Muscle of leg (tissue), 3 donors: ENCODE measurements at regions not wholly inside any gene's neighbourhood (a gene's known extent, or its start where the extent isn't known, plus 50 kb on each side); places are given as distances from the start of the nearest gene placed in this dataset.
"Not testable (repeated sequence)": the region's sequence is repeated elsewhere in the genome, so short reads cannot be mapped to it uniquely, and the experiment has no call there.

Experiments used
- DNase-seq: peaks from one replicate; pipeline ENCODE4 v3.0.0; 2013
- H3K27ac ChIP-seq: one replicate; pipeline ENCODE4 v1.5.1; 2013; ENCODE audit warnings: mild to moderate bottlenecking, low read length, control low read depth
- H3K27me3 ChIP-seq: one replicate; pipeline ENCODE4 v1.6.1; 2013; ENCODE audit warnings: low read length; ENCODE audit not compliant: control insufficient read depth, insufficient read depth
- H3K36me3 ChIP-seq: one replicate; pipeline ENCODE4 v1.6.1; 2013; ENCODE audit warnings: low read length; ENCODE audit not compliant: control insufficient read depth, insufficient read depth
- H3K4me1 ChIP-seq: one replicate; pipeline ENCODE4 v1.6.1; 2013; ENCODE audit warnings: low read length; ENCODE audit not compliant: control insufficient read depth, insufficient read depth
- H3K4me3 ChIP-seq: one replicate; pipeline ENCODE4 v1.5.1; 2013; ENCODE audit warnings: low read length, control low read depth
- H3K9me3 ChIP-seq: replicated peaks from 2 replicates; pipeline ENCODE4 v1.6.1; 2013; ENCODE audit warnings: low read depth, low read length; ENCODE audit not compliant: control insufficient read depth
- WGBS: methylation state at CpG from one replicate; pipeline ENCODE4 v1.1.5; 2013; ENCODE audit warnings: missing lambda C conversion rate; ENCODE audit not compliant: insufficient coverage; 5-methylcytosine and 5-hydroxymethylcytosine counted together

GRCh38 chr11:90704510-90704909 is 481.7 kb upstream of the CHORDC1 start:
- WGBS, result no CpG with 5 or more reads among the region's 5 CpGs
- no peaks in the 10 kb centered on the region for H3K4me1 ChIP-seq

GRCh38 chr11:90701716-90702115 is 478.9 kb upstream of the CHORDC1 start:
- no peaks in the 10 kb centered on the region for H3K27me3 ChIP-seq
- 80% methylated on average over 1 of the region's 2 CpGs for WGBS
- no peak for DNase-seq
- H3K4me1 ChIP-seq, result no peaks in the 10 kb centered on the region
- no peak overlapping the region for H3K4me3 ChIP-seq
- H3K27ac ChIP-seq, result no peak overlapping the region
- H3K9me3 ChIP-seq, result no peaks in the 10 kb centered on the region
- H3K36me3 ChIP-seq, result no peaks in the 10 kb centered on the region

More at GRCh38 chr11:90704510-90704909, 481.7 kb upstream of the CHORDC1 start:
- no peak overlapping the region for H3K27ac ChIP-seq
- H3K36me3 ChIP-seq, result no peaks in the 10 kb centered on the region
- no peaks in the 10 kb centered on the region for H3K27me3 ChIP-seq
- DNase-seq, result no peak
- H3K4me3 ChIP-seq, result no peak overlapping the region
- H3K9me3 ChIP-seq, result no peaks in the 10 kb centered on the region

DNA sequence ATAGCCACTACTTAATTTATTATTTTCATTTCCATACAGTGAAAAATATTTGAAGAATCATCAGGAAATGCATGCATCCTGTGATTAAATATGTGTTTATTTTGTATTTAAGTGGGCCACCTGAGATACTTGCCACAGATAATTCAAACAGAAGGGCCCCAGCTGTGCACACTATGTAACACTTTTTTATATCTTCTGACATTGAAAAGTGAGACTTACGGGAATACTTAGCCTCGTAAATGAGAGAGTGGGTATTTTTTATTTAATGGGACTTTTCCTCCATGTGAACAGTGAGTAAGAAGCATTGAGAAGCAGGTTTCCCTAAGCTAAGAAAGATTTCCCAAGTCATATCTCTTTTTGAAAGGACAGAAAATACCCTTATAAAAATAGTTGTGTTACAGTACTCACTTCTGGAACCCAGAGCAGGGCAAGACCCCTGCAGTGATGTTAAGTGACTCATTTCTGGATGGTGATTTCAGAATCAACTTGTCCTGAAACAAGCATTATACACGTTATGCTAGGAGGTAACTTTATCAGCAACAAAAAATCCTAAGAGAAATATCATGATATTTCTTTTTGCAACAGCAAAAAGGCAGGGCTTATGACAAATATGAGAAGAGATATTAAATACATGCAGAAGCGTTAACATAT is 478.1 kb upstream of the CHORDC1 start:
- no peaks in the 10 kb centered on the region for H3K4me1 ChIP-seq
- H3K9me3 ChIP-seq, result no peaks in the 10 kb centered on the region

DNA sequence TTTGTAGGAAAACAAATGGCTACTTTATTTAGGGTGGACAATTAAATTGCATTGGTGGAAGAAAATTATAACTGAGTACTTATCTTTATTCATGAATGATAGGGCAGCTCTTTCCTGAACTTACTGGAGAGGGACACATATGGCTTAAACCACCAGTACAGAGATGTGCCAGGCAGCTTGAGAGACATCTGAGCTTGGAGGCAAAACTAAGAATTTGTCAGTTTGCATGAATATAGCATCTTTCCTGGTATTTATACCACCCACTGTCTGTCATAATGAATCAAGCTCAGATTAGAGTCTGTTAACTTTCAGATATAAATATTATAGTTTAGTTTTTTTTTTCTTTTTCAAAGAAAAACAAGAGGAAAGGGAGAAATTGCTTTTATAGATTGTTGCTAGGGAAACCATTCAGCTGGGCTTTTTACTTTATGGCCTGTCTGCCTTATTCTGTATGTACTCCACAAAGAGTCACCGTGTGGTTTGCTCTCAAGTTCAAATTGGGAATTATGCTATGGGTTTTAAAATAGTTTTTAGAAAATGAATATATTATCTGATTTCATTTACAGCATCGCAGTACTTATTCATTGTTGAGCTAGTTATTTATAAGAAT is 477.0 kb upstream of the CHORDC1 start:
- no CpG with 5 or more reads among the region's 2 CpGs for whole genome bisulfite sequencing
- Histone ChIP-seq H3K36me3 (no peaks in the 10 kb centered on the region), H3K9me3 (no peaks in the 10 kb centered on the region), H3K4me1 (no peaks in the 10 kb centered on the region), H3K27ac (no peak overlapping the region), H3K27me3 (no peaks in the 10 kb centered on the region), H3K4me3 (no peak overlapping the region)
- DNase-seq, result no peak

More for the DNA sequence above, 478.1 kb upstream of the CHORDC1 start:
- no peak overlapping the region for H3K27ac ChIP-seq
- no CpG with 5 or more reads among the region's 4 CpGs for WGBS
- DNase-seq, result no peak
- no peaks in the 10 kb centered on the region for H3K36me3 ChIP-seq
- no peak overlapping the region for H3K4me3 ChIP-seq
- H3K27me3 ChIP-seq, result no peaks in the 10 kb centered on the region

GRCh38 chr11:90698238-90698637 is 475.4 kb upstream of the CHORDC1 start:
- Histone ChIP-seq H3K4me3 (no peak overlapping the region), H3K9me3 (no peaks in the 10 kb centered on the region), H3K4me1 (no peaks in the 10 kb centered on the region), H3K36me3 (no peaks in the 10 kb centered on the region), H3K27me3 (no peaks in the 10 kb centered on the region), H3K27ac (no peak overlapping the region)
- DNase-seq, result no peak

DNA sequence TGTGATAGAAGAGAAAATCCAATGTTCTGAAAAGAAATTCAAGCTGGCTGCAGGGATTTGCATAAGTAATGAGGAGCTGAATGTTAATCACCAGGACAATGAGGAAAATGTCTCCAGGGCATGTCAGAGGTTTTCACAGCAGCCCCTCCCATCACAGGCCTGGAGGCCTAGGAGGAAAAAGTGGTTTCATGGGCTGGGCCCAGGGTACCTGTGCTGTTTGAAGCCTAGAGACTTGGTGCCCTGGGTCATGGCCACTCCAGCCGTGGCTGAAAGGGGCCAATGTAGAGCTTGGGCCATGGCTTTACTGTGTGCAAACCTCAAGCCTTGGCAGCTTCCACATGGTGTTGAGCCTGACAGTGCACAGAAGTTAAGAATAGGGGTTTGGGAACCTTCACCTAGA is 452.6 kb upstream of the CHORDC1 start:
- H3K27me3 ChIP-seq, H3K9me3 ChIP-seq, H3K36me3 ChIP-seq, DNase-seq, H3K27ac ChIP-seq, H3K4me3 ChIP-seq, H3K4me1 ChIP-seq: not testable (repeated sequence)
- 86% methylated on average over 1 of the region's 1 CpG for WGBS

GRCh38 chr11:90669094-90669493 is 446.2 kb upstream of the CHORDC1 start:
- Histone ChIP-seq H3K27me3 (no peaks in the 10 kb centered on the region), H3K4me3 (no peak overlapping the region), H3K27ac (no peak overlapping the region), H3K9me3 (no peaks in the 10 kb centered on the region), H3K36me3 (no peaks in the 10 kb centered on the region), H3K4me1 (no peaks in the 10 kb centered on the region)
- DNase-seq, result no peak
- no CpG with 5 or more reads among the region's 2 CpGs for WGBS

GRCh38 chr11:90668502-90668901 is 445.7 kb upstream of the CHORDC1 start:
- no peak for DNase-seq
- H3K27ac ChIP-seq, result no peak overlapping the region
- H3K27me3 ChIP-seq, result no peaks in the 10 kb centered on the region
- H3K4me1 ChIP-seq, result no peaks in the 10 kb centered on the region
- no peak overlapping the region for H3K4me3 ChIP-seq
- H3K36me3 ChIP-seq, result no peaks in the 10 kb centered on the region
- H3K9me3 ChIP-seq, result no peaks in the 10 kb centered on the region

DNA sequence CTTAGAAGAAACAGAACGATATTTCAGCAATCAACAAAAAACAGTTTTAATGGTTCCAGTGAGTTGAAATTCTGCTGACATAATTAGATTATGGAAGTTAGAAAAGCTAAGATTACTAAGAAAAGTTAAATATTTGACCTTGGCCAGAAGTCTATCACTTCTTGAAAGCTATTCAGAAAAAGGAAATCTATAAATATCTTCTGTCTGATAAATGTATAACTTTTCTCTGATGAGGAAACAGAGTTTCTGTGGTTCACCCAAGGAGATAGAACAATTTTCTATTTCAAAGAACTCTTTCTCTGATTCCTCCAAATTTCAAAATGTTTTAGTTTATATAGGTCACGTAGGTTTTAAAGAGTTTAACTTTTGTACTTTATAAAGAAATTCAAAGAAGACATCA is 438.4 kb upstream of the CHORDC1 start:
- Histone ChIP-seq H3K27me3 (no peaks in the 10 kb centered on the region), H3K4me1 (no peaks in the 10 kb centered on the region)
- WGBS, result no CpG with 5 or more reads among the region's 2 CpGs

DNA sequence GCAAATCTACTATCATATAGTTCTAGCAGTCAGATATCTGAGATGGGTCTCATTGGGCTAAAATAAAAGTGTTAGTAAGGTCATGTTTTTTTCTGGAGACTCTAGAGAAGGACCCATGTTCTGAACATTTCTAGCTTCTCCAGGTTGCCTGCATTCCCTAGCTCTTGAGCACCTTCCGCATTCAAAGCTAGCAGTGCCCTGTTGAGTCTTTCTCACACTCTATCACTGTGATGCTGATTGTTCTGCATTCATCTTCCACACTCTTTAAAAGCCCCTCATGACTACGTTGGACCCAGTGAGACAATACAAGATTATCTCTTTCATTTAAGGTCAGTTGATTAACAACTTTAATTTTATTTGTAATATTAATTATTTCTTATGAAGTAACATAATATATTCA is 433.3 kb upstream of the CHORDC1 start:
- H3K27me3 ChIP-seq, result no peaks in the 10 kb centered on the region
- H3K4me1 ChIP-seq, result no peaks in the 10 kb centered on the region
- H3K4me3 ChIP-seq, result no peak overlapping the region
- no peak overlapping the region for H3K27ac ChIP-seq
- WGBS, result 100% methylated on average over 1 of the region's 2 CpGs
- DNase-seq, result no peak
- no peaks in the 10 kb centered on the region for H3K36me3 ChIP-seq
- H3K9me3 ChIP-seq, result no peaks in the 10 kb centered on the region

More for the DNA sequence above, 438.4 kb upstream of the CHORDC1 start:
- no peak for DNase-seq
- H3K27ac ChIP-seq, result no peak overlapping the region
- H3K4me3 ChIP-seq, result no peak overlapping the region
- no peaks in the 10 kb centered on the region for H3K9me3 ChIP-seq
- H3K36me3 ChIP-seq, result no peaks in the 10 kb centered on the region

DNA sequence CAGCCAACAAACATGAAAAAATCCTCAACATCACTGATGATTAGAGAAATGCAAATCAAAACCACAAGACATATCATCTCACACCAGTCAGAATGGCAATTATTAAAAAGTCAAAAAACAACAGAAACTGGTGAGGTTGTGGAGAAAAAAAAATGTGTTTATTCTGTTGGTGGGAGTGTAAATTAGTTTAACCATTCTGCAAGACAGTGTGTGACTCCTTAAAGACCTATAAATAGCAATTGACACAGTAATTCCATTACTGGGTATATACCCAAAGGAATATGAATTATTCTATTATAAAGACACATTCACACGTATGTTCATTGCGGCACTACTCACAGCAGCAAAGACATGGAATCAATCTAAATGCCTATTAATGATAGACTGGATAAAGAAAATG is 427.3 kb upstream of the CHORDC1 start:
- Histone ChIP-seq H3K27me3 (no peaks in the 10 kb centered on the region), H3K27ac (no peak overlapping the region), H3K4me3 (no peak overlapping the region), H3K36me3 (no peaks in the 10 kb centered on the region), H3K4me1 (no peaks in the 10 kb centered on the region), H3K9me3 (no peaks in the 10 kb centered on the region)
- no peak for DNase-seq
- WGBS, result no CpG with 5 or more reads among the region's 2 CpGs
